Stimulated activated naive CD4-positive, alpha-beta T cell (primary cell): ENCODE measurements at regions not wholly inside any gene's neighbourhood (a gene's known extent, or its start where the extent isn't known, plus 50 kb on each side); places are given as distances from the start of the nearest gene placed in this dataset.
"Not testable (repeated sequence)": the region's sequence is repeated elsewhere in the genome, so short reads cannot be mapped to it uniquely, and the experiment has no call there.

Experiments
- DNase-seq, 6 experiments: peaks; one replicate each; lab custom pipeline; 2025; lab: John Stamatoyannopoulos, UW

DNA sequence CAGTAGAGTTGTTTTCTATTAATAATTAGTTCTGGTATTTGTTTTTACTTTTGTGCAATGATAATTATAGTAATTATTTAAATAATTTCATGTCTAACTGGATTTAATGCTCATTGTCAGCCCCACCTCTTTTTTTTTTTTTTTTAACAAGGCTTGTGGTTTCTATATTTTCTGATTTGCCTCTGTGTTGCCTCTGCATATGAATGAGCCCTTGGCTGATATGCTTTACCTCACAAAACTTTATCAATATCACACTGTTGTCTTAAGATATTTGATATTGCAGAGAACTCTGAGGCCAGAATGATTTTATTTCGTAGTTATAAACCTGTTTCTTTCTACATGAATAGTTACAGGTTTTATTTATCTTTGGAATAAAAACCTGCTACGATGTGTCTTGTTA, 116.2 kb upstream of the ATP2B1 start:
- DNase-seq: no peak

GRCh38 chr12:89822992-89823391, 114.4 kb upstream of the ATP2B1 start:
- not testable (repeated sequence) for DNase-seq

DNA sequence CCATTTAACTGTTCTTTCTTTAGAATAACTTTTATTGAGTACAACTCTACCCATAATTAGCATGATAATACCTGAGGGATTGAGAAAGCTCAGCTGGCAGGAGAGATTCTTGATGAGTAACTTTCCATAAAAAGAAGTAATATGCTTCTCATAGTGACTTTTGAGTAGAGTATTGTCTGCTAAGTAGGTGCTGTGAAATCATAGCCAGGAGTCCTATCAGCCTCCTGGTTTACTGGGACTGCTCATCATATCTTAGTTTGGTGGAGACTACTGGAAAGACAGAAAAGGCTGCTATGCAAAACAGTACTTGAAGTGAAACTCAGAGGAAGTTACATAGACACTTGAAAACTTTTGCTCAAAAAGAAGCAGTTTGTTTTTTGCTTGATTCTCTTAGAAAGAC, 113.3 kb upstream of the ATP2B1 start:
- no peak for DNase-seq

- DNase-seq: no peak
Measured at GRCh38 chr12:89817501-89818226, 109.0 kb upstream of the ATP2B1 start.

GRCh38 chr12:89815225-89815624, 106.6 kb upstream of the ATP2B1 start:
- no peak for DNase-seq

- no peak for DNase-seq
Measured at GRCh38 chr12:89803412-89803811, 94.8 kb upstream of the ATP2B1 start.

DNA sequence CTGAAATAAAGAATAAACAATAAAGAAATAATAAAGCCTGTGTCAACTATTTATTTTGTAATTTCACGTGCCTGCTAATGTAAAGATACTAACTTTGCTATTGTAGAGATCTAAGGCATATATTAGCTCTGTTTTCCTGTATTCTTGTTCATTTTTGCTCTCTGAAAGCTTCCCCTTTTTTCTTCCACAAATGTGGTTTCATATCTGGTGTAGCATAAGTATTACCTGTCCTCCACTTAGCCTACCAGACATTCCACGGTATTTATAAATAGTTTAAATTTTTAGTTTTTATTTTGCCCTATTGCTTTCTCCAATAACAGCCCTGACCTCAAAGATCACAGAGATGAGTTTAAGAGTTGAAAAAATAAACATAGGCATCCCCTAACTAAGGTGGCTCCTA, 92.6 kb upstream of the ATP2B1 start:
- no peak for DNase-seq

- DNase-seq: no peak
Measured at GRCh38 chr12:89800435-89800834, 91.8 kb upstream of the ATP2B1 start.

GRCh38 chr12:89799316-89799715, 90.7 kb upstream of the ATP2B1 start:
- no peak for DNase-seq

- DNase-seq: no peak
Measured at GRCh38 chr12:89797436-89797835, 88.8 kb upstream of the ATP2B1 start.

DNA sequence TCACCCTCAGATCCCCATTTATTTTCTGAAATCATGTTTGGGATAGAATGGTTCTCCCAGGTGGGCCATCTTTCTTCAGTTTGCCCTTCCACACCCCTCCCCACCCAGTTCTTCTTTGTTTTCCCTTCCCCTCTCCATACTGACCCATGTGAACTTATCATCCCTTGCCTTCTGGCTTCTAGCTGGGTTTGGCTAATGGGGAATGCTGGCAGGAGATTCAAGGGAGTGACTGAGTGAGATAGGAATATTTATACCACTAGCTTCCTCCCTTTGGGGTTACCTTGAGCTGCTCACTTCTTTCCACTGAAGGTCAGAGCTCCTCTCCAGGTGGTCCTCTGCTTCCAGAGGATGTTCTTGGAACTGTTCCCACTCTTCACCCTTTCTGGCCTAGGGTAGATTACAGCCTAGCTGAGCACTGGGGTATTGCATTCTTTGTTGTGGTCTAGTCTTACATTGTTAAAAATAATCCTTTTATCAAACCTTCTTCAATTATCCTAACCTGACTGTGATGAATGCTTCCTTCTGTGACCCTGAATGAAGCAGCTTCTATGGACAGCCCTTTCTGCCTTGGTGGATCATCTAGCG, 88.3 kb upstream of the ATP2B1 start:
- DNase-seq: no peak

- DNase-seq: no peak
Measured at GRCh38 chr12:89793946-89794345, 85.3 kb upstream of the ATP2B1 start.

- no peak for DNase-seq
Measured at GRCh38 chr12:89791286-89791685, 82.6 kb upstream of the ATP2B1 start.

GRCh38 chr12:89789862-89790261, 81.2 kb upstream of the ATP2B1 start:
- no peak for DNase-seq

- no peak for DNase-seq
Measured at GRCh38 chr12:89787763-89788162, 79.1 kb upstream of the ATP2B1 start.

GRCh38 chr12:89786177-89786810, 77.7 kb upstream of the ATP2B1 start:
- DNase-seq: no peak

DNA sequence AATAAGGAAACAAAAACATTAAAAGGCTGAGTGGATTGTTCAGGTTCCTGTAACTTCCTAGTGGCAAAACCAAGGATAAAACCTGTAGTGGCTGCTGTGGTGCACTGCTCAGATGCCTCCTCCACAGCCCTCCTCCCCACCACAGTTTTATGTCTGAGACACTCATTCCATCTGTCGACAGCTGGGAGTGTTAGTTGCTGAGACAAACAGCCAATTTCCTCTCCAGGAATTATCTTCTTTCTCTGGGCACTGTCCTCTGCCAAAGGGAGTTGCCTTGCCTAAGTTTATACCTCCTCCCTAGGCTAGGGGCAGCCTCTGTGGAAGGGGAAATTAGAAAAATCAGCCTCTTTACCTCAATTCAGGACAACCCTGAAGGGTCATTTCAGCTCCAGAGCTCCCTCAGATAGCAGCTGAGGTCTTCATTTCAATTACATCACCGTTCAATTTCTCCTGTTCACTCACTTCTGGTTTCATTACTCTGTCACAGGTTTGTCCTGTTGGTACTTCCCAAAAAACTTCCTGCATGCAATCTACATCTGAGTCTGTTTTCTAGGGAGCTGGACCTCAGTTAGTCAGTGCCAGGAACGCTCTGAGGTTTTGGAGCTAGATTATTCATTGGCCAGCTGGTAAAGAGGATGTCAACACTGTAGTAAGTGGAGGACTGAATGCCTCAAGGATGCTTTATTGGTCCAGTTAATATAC, 74.9 kb upstream of the ATP2B1 start:
- no peak for DNase-seq

DNA sequence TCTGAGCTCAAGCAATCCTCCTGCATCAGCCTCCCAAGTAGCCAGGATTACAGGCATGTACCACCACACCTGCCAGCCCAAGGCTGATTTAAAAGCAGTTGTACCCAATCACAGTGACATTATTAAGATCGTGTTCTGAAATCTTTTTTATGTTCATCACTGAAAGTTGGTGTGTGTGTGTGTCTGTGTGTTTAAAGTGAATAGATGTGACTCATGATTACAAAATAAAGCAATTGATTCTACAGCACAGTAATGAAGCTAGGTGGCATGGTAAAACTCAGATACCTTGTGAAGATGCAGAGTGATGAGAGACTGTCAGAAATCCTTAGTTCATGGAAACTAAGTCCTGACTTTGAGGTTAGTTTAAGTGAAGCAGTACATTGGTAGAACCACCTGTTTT, 74.2 kb upstream of the ATP2B1 start:
- no peak for DNase-seq

GRCh38 chr12:89781946-89782550, 73.4 kb upstream of the ATP2B1 start:
- DNase-seq: no peak

GRCh38 chr12:89781156-89781555, 72.5 kb upstream of the ATP2B1 start:
- DNase-seq: no peak

GRCh38 chr12:89779090-89779489, 70.5 kb upstream of the ATP2B1 start:
- DNase-seq: no peak

- DNase-seq: no peak
Measured at GRCh38 chr12:89777733-89778379, 69.2 kb upstream of the ATP2B1 start.
